Daoy (cell line): ENCODE measurements at regions not wholly inside any gene's neighbourhood (a gene's known extent, or its start where the extent isn't known, plus 50 kb on each side); places are given as distances from the start of the nearest gene placed in this dataset.
A peak's percentile ranks its signal among the peaks of the same experiment; 100 is the strongest.

Source experiments
- DNase-seq: peaks from one replicate; pipeline ENCODE4 v3.0.0-alpha.2; 2015; ENCODE audit warnings: low read depth

DNA sequence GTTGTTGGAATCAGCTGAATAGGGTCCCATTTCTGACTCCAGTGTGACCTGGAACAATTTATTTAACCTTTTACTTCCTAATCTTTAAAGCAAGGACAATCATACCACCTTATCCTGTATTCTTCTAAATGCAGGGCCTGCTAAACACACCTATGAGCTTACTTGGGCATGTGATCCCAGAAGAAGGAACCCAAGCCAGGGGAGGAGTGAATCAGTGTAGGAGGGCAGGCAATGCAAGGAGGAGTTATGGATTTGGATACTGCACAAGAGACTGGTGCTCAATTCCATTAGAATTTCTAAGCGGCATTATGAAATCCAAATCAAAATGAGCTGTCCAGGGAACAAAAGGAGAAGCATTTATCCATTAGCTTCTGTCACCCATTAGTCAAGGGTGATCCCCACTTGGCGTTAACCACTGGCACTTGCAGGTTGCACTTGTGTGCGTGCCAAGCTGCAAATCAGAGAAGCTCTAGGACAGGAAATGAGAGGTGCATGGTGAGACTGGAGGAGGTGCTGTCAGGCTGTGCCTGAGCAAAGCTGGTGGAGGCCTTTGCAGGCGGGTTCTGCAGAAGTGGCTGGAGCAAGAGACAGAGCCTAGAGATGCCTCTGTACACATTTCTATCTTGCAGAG, 297.2 kb upstream of the PLXNA2 start:
- DNase-seq, result peak; percentile 34

DNA sequence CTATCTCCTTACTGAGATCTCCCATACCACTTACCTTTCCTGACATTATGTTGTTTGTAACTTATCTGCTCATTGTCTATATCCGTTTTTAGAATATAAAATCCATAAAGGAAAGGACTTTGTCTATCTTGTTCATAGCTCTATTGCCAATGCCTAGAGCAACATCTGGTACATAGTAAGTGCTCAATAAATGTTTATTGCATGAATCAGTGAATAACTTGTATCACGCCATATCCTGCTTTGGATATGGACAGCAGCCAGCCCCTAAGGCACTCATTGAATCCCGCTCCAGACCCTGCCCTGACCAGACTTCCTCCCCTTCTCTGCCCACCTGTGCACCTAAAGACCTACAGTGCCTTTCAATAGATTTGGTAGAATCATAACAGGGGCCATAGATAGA, 298.1 kb upstream of the PLXNA2 start:
- no peak for DNase-seq

DNA sequence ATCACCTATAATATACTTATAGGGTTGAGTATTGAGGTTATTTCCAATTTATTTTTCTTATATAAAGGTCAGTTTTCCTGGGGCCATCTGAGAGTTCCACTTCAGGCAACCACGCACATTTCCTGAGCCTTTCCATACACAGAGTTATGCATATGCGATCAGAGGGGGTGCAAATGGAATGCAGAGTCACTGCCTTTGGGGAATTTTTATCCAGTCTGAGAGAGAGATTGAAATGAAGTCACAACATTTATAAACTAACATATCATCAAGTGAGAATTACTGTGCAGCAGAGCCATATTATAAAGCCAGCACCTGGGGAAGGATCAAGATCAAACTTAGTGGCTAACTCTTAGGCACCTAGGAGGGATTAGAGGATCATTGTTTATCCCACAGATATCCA, 299.9 kb upstream of the PLXNA2 start:
- no peak for DNase-seq

DNA sequence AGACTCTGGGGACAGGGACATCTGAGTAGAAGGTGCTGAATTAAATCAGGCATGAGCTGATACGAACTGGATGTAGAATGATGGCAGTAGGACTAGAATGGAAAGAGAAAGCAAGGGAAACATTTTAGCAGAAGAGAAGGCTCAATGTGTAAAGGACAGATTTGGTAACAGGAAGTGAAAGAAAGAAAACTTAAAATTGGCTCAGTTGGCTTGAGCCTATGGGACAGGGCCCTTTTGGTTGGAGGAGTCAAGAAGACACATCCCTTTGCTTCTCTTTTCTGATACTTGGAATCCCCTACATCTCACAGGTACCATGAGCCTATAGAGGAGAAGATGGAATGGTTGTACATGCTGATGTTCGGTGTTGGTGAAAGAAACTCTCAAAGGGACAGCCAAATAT, 300.6 kb upstream of the PLXNA2 start:
- DNase-seq, result no peak

DNA sequence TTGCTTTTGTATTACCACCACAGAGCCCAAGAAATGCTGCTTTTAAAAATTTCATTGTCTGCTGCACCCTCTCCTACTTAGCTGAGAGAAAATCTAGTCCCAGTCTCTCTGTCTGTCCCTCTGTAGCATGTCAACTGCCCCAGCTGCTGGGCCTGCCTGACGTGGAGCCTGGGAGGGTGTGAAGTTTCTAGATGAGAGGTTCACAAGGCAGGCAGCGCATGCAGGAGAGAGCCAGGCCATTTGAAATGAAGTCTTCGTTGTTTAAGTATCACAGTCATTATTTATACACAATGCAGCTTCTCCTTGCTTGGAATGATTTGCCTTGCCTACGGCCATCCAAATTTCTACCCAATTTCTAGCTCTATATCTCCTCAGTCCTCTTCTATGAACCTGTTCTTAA, 306.8 kb upstream of the PLXNA2 start:
- no peak for DNase-seq

DNA sequence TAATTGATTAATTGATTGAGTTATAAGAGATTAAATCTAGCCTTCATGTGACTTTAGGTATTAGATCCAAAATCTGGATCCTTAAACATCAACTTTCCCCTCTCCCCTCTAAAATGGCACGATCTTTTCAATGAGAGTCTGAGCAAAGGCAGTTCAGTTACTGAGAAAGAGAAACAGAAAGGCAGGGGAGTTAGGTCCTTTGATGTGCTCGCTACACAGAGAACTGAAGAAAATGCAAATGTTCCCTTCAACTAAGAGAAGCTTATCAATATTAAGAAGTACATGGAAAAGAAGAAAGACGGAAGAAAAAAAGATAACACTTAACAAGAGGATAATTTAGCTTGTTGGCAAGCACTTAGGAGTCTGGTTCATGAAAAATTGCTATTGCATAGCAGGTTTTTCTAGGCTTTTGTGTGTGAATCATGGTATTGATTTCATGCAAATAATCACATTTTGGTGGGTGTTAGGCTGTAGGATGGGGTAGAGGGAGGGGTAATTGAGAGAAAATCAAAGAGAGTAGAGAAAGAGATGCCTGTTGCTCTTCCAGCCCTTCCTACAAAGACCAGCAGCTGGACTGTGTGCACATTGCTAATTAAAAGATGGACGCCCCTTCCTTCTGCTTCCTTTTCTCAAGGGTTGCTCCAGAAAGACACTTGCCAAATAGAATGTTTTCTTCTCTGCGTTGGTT, 307.6 kb upstream of the PLXNA2 start:
- no peak for DNase-seq

DNA sequence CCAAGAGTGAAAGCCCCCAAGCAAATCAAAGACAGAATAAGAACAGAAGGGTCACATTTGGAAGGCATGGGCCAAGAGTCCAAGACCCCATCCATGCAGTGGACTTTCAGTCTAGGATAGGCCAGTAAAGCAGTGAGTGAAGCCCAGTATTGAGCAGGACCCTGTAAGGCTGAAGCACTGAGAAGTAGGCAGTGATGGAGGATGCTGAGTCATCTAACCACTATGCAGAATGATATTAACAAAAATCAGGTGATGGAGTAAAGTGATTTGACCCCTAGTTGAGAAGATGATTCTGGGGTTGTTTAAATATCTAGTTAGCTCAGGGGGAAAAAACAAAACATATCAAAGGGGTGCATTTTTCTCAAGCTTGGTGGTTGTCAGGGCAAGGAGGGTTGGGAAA, 308.7 kb upstream of the PLXNA2 start:
- no peak for DNase-seq

DNA sequence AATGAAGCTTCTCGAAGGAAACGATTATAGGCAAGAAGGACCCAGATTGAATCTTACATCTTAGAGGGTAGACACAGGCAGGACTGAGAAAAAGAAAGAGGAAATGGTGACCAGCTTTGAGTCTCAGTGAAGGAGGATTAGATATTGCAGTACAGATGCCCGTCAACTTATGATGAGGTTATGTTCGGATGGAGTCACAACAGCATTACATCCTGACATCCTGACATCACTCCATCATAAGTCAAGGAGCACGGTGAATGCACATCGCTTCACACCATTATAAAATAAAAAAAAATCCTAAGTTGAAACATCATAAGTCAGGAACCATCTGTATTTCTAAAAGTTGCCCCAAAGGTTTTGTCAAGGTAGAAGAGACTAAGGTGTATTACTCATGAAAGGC, 312.3 kb upstream of the PLXNA2 start:
- no peak for DNase-seq

DNA sequence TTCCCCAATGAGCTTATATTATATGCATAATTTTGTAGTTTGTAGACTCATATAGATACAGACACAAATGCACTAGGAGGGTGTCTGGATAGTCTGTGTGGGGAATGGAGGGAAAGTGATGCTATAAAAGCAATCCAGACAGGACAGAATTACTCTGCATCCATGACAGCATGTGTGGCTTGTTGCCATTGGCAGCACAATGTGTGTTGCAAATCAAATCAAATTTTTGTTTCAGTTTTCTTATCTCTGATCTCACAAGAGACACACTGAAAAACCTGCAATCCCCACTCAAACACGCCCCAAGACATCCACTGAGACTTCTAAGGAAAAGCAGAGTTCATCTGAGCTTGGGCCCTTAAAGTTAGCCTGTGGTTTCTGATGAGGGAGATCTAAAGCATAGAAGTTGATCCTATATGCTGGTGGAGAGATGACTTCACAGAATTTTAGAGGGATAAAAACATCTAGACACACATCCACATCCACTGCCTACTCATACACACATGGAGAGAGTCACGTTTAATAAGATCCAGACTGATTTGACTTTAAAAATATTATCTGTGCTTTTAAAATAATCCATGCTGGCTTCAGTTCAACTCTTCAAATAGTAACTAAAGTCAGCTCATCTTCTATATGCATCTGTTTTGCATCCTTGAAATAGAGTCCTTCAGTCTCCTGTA, 313.0 kb upstream of the PLXNA2 start:
- DNase-seq, result no peak

DNA sequence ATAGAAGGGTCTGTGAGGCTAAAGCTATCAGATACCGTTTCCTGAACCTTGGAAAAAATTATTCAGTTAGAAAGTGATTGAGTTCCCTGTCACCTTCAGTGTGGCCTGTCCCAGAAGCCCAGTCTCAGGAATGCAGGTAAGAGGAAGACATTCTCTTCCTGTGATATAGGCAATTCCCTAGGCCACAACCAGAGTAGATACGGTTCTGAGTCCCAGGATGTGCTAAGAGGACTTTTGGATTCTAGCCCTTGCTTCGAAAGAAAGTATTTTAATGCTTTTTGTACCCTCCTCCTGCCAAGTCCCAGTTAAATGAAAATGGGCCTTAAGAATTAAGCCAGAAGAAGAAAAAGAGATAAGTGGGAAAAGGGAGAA, 313.5 kb upstream of the PLXNA2 start:
- no peak for DNase-seq

DNA sequence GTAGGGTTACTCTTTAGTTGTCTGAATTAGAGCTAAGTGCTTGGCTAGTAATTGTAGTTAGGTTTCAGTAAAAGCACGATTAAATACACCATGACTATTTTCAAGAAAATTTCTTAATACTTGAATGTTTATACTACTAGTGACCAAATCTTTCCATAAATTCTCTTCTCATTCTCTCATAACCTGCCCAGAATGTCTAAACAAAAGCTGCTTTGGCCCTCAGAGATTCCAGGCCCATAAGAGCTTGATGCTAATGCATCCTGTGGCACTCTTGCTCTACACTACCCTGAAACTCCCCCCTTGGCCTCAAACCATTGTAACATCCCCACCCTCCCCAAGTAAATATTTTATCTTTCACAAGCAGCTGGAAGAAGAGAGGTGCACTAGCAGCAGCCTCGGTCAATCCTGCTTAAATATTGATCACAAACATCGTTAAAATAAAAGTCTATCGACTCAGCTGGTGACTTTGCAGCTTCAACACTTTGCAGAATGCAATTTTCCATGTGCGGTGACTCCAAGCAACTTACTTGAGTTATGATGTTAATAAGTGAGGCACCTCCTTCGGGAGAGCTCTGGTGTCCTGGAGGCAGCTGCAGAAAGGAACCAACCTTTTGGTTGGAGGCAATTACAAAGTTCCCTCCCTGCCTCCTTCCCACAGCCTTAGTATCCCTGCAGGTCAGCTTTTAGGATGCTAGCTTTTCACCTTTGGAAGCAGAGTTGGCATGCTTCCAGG, 315.6 kb upstream of the PLXNA2 start:
- DNase-seq, result no peak

DNA sequence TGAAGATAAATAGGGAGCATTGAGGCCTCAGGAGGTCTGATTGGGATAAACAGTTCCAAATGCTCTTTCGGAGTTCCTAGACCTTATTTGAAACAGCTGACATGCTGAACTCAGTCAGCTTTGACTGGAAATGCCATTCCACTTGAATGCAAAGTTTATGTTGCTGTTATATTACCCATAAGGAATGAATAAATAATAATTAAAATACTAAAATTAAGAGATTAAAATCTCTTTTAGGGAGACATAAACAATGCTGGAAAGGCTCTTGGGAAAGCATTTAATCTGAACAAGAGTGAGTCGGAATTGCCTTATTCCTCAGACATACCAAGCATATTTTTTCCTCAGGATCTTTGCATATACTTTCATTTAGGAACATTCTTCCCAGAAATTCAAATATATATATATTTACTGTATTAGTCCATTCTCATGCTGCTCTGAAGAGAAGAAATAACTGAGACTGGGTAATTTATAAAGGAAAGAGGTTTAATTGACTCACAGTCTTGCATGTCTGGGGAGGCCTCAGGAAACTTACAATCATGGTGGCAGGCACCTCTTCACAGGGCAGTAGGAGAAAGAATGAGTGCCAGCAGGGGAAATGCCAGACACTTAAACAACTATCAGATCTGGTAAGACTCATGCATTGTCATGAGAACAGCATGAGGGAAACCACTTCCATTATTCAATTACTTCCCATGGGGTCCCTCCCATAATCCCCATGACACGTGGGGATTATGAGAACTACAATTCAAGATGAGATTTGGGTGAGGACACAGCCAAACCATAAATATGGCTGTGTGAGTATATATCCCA, 318.2 kb upstream of the PLXNA2 start:
- DNase-seq, result no peak

DNA sequence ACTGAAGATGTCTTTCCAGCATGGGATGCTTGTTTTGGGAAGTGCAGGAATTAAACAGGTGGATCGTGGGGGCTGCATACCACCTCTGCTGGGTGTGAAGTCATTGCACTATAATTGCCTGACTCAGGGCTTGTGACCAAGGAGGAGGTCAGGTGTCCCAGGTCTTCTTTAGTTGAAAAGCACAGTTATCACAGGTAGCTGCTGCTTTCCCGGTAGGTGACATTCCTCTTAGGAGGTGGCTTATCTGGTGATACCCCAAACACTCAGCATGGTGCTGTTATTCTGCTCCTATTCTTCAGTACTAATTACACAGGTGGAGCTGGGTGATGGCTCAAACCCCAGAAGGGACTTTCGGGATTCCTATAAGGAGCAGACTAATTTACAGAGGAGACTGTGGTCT, 320.3 kb upstream of the PLXNA2 start:
- DNase-seq, result no peak

DNA sequence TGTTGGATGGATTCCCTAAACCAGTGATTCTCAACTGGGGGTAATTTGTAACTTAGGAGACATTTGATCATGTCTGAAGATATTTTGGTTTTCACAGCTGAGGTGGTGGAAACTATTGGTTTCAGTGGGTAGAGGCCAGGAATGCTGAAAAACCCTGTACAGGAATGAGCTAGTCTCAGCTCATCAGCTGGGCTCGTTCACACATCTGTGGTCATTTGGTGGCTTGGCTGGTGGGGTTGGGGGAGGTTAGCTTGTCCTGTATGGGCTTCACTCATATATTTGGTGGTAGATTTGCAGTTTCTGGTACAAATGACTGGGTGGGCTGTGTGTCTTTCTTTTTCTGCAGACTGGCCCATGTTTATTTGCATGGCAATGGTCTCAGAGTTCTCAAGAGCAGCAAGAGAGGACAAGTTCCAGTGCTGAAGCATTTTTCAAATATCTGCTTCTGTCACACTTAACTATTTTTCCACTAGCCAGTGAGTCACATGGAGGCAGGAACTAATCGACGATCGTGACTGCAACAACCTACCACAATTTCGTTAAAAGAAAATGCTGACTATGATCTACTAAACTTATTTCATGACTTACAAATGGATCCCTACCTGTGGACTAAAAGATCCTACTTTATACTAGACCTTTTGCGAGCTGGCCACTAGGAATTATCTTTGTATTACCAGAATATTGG, 321.7 kb upstream of the PLXNA2 start:
- DNase-seq, result no peak

DNA sequence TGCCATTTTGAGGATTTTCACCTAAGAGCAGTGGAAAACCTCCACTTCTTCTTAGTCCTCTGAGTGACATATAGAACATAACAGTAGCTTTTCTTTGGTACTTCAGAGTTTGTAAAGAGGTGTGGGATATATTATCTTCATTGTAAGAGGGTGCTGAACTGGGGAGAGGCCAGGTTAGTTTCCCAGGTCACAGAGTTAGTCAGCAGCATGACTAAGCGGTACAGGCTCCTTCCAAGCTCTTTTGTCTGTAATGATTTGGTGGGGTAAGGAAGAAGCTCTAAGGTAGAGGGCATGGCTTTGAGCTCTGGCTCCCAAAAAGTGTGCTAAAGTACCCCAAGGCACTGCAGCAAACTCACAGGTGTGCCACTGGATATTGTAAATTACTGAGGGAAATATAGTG, 325.0 kb upstream of the PLXNA2 start:
- DNase-seq, result peak; percentile 4

DNA sequence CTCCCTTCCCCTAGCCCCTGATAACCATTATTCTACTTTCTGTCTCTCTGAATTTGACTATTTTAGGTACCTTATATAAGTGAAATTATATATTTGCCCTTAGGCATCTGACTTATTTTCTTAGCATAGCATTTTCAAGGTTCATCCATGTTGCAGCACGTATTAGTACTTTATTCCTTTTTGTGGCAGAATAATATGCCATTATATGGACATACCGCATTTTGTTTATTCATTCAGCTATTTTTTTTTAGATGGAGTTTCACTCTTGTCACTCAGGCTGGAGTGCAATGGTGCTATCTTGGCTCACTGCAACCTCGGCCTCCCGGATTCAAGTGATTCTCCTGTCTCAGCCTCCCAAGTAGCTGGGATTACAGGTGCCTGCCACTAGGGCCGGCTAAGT, 326.2 kb upstream of the PLXNA2 start:
- no peak for DNase-seq

DNA sequence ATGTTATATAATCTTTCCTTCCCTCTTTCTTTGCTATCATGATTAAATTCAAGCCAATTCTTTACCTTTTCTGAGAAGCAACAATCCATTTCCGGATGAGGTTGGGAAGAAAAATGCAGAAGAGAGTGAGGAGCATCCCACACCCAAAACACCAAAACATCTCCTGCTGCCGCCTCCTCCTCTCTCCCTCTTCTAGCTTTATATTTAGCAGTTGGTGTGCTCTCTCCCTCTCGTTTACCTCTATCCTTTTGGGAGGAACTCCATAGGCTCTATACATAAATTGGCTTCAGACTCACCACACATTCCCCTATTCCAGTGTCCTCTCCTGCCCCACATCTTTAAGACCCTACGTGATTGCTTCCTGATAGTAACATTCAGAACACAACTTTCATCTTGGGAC, 332.2 kb upstream of the PLXNA2 start:
- no peak for DNase-seq

DNA sequence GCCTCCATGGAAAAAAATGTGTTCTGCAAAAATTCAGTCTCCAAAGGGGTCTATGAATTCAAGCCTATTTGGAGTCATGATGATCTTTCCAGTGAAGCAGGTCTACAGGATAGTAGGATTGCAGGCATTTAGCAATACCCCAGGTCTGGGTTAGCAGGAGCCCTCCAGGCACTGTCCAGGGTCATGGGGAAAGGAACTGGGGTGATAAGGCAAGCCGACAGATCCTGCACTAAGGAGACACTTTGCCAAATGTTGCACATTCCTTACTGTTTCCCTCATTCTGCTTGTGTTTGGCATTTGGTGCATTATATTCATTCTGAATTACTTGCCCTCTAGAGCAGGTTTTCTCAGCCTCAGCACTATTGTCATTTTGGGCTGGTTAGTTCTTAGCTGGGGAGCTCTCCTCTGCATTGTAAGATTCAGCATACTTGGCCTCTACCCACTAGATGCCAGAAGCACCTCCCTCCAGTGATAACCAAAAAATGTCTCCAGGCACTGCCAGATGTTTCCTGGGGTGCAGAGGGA, 333.3 kb upstream of the PLXNA2 start:
- DNase-seq, result no peak

DNA sequence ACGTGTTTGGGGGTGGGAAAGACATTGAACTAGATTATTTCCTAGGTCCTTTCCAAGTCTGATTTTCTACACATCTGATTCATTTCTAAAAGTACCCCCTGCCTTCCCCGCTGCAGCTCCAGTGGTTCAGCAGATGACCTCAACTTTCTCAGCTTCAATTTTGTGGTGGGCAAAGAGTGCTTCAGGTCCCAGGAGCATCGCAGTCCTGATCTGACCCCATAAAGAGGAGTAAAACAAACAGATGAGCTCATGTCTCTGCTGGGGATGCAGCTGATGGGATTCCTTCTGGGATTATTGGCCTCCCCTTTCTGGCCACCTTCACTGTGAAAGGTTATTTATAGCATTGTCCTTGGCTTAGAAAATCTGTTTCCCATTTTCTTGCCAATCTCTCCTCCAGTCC, 337.0 kb upstream of the PLXNA2 start:
- DNase-seq, result no peak

DNA sequence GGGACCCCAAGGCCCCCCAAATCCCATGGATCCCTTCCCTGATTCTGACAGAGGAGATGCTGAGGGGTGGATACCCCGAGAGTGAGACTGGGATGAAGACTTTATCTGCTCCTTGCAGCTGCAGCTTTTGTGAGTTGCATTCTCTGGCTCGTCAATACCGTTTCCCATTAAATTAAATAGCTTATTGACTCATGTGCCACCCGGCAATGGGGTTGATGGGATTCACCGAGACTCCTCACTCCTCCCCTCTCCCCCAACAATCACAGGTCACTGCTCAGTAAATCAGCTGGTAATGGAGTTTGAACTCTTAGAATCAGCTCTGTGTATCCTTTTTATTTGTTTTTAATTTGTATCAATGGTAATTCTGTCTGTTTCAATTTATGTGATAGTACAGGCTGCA, 337.5 kb upstream of the PLXNA2 start:
- DNase-seq, result no peak

DNA sequence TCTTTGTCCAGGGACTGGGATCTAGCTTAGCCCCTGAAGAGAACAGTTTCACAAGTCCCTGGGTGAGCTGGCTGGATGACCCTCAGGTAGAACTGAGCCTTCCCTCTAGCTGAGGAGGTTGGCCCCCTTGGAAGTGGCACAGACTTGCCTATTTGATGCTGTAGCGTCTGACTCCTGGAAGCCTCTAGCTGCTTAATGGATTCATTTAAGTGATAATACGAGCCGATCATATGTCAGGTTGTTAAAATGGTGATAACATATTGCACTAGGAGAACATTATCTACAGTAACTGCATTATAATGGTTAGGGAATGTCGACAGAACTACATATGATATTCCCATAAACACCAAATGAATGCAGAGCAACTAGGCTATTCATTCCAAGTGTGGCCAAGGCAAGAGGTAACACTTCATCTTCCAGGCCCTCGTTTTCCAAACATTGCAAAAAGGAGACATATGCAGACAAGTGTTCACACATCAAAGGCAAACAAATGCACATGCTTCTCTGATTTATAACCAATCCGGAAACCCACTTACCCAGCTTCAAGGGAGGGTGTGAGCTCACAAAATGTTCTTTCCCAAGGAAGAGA, 340.1 kb upstream of the PLXNA2 start:
- no peak for DNase-seq
